A549 (cell line): ENCODE measurements at regions not wholly inside any gene's neighbourhood (a gene's known extent, or its start where the extent isn't known, plus 50 kb on each side); places are given as distances from the start of the nearest gene placed in this dataset.

Experiments
- ATAC-seq, 2 experiments: fragments of 200-7000 bp in 1 of 2; fragments of >200 bp in 1 of 2; cut with Nextera tagmentation in 1 of 2; cut with Tn5 transposase in 1 of 2; 3 replicates each; pipeline versions ENCODE4 v1.8.0 to v1.9.1; 2018 to 2020; ENCODE audit warnings: mild to moderate bottlenecking in 1 of 2, moderate library complexity in 1 of 2
- CTCF ChIA-PET: fragments of 300-600 bp; sonication (Branson Sonifier 250); formaldehyde crosslinking; extraction: SDS; loops from one replicate; lab custom pipeline; 2021; ENCODE audit warnings: antibody characterized with exemption, inconsistent platforms; lab: Yijun Ruan, JAX
- POLR2A ChIA-PET: fragments of 350-600 bp; formaldehyde crosslinking; extraction: SDS; loops from one replicate; lab custom pipeline; 2021; ENCODE audit warnings: antibody characterized with exemption, inconsistent platforms; lab: Yijun Ruan, JAX
- DNase-seq, 2 experiments: peaks; one replicate each; pipeline versions ENCODE4 v3.0.0 to v3.0.0-alpha.2; 2011 to 2016; ENCODE audit warnings: low read depth in 1 of 2, low spot score in 1 of 2
- FAIRE-seq: peaks from 2 replicates; lab custom pipeline; 2011; peaks lifted over from hg19 to GRCh38; lab: Jason Lieb, UNC
- H3K27ac ChIP-seq, 2 experiments: fragments of >200 bp; sonication (Bioruptor Twin); formaldehyde crosslinking; 3 replicates each; pipeline ENCODE4 v1.5.1; 2016 to 2017
- H3K4me1 ChIP-seq: fragments of >200 bp; sonication (Bioruptor Twin); formaldehyde crosslinking; 3 replicates; pipeline ENCODE4 v1.6.1; 2016
- H3K4me2 ChIP-seq: fragments of >200 bp; sonication (Bioruptor Twin); formaldehyde crosslinking; 3 replicates; pipeline ENCODE4 v1.6.1; 2016
- H3K4me3 ChIP-seq: fragments of >200 bp; sonication (Bioruptor Twin); formaldehyde crosslinking; 3 replicates; pipeline ENCODE4 v1.5.1; 2016
- H3K9me3 ChIP-seq: fragments of >200 bp; sonication (Bioruptor Twin); formaldehyde crosslinking; 3 replicates; pipeline ENCODE4 v1.6.1; 2016
- CBX2 ChIP-seq: fragments of 200-600 bp; sonication (generic); IDR thresholded peaks from 2 replicates; pipeline ENCODE4 v1.6.1; 2016; ENCODE audit warnings: low read depth, mild to moderate bottlenecking, borderline replicate concordance
- CEBPB ChIP-seq, 2 experiments: fragments of >200 bp in 1 of 2; sonication (Bioruptor Twin) in 1 of 2; formaldehyde crosslinking in 1 of 2; IDR thresholded peaks; 2 replicates each; pipeline ENCODE4 v1.6.1; 2012 to 2016
- CHD2 ChIP-seq: fragments of 150-350 bp; IDR thresholded peaks from 2 replicates; pipeline ENCODE4 v1.6.1; 2014; ENCODE audit warnings: low read length; ENCODE audit not compliant: partially characterized antibody
- CHD4 ChIP-seq: fragments of 200-600 bp; sonication (generic); IDR thresholded peaks from 2 replicates; pipeline ENCODE4 v1.6.1; 2016; ENCODE audit warnings: antibody characterized with exemption, mild to moderate bottlenecking, borderline replicate concordance
- EHF ChIP-seq: fragments of 250-450 bp; sonication (Bioruptor Pico); IDR thresholded peaks from 2 replicates; pipeline ENCODE4 v1.5.0; 2020; ENCODE audit warnings: mild to moderate bottlenecking
- FOXS1 ChIP-seq: fragments of 250-450 bp; sonication (Bioruptor Pico); IDR thresholded peaks from 2 replicates; pipeline ENCODE4 v1.5.0; 2020; ENCODE audit warnings: mild to moderate bottlenecking, moderate library complexity
- HEYL ChIP-seq: fragments of 250-450 bp; sonication (Bioruptor Pico); IDR thresholded peaks from 2 replicates; pipeline ENCODE4 v1.8.0; 2021; ENCODE audit warnings: mild to moderate bottlenecking, moderate library complexity
- HOXA7 ChIP-seq: fragments of 250-450 bp; sonication (Bioruptor Pico); IDR thresholded peaks from 2 replicates; pipeline ENCODE4 v1.5.0; 2020; ENCODE audit warnings: mild to moderate bottlenecking, moderate library complexity
- HOXB5 ChIP-seq: fragments of 250-450 bp; sonication (Bioruptor Pico); IDR thresholded peaks from 2 replicates; pipeline ENCODE4 v1.5.0; 2020; ENCODE audit warnings: mild to moderate bottlenecking, moderate library complexity
- JUN ChIP-seq, 2 experiments: fragments of >200 bp; sonication (Bioruptor Twin); formaldehyde crosslinking; IDR thresholded peaks; 2 replicates in 1 of 2; 3 replicates in 1 of 2; pipeline ENCODE4 v1.6.1; 2016 to 2017
- KDM1A ChIP-seq: fragments of 200-600 bp; sonication (generic); IDR thresholded peaks from 2 replicates; pipeline ENCODE4 v1.6.1; 2016; ENCODE audit warnings: low read depth, mild to moderate bottlenecking
- MAZ ChIP-seq: fragments of 150-350 bp; IDR thresholded peaks from 2 replicates; pipeline ENCODE4 v1.6.1; 2014; ENCODE audit warnings: antibody characterized with exemption, low read depth, low read length, borderline replicate concordance
- MYC ChIP-seq: IDR thresholded peaks from 2 replicates; pipeline ENCODE4 v1.6.1; 2012; ENCODE audit warnings: mild to moderate bottlenecking, inconsistent platforms, low read length, improper control_type of control experiment, borderline replicate concordance
- NFE2L2 ChIP-seq: fragments of 150-350 bp; conservative IDR thresholded peaks from 2 replicates; pipeline ENCODE4 v1.6.1; 2014; ENCODE audit warnings: low read length
- NPAS2 ChIP-seq: fragments of 250-450 bp; sonication (Bioruptor Pico); IDR thresholded peaks from 2 replicates; pipeline ENCODE4 v1.8.0; 2022; ENCODE audit warnings: mild to moderate bottlenecking, moderate library complexity, borderline replicate concordance
- PHF8 ChIP-seq: fragments of 200-600 bp; sonication (generic); IDR thresholded peaks from 2 replicates; pipeline ENCODE4 v1.6.1; 2016; ENCODE audit warnings: low read depth, mild to moderate bottlenecking, antibody characterized with exemption, moderate library complexity, borderline replicate concordance
- POLR2A ChIP-seq: IDR thresholded peaks from 2 replicates; pipeline ENCODE4 v1.6.1; 2012; ENCODE audit warnings: mild to moderate bottlenecking, low read length
- RARB ChIP-seq: fragments of 250-450 bp; sonication (Bioruptor Pico); IDR thresholded peaks from 2 replicates; pipeline ENCODE4 v1.8.0; 2021; ENCODE audit warnings: mild to moderate bottlenecking, moderate library complexity
- RCOR1 ChIP-seq: fragments of 150-350 bp; IDR thresholded peaks from 2 replicates; pipeline ENCODE4 v1.6.1; 2014; ENCODE audit warnings: antibody characterized with exemption, low read length, low read depth
- RFX5 ChIP-seq: fragments of 450-650 bp; IDR thresholded peaks from 2 replicates; pipeline ENCODE4 v1.7.1; 2014; ENCODE audit warnings: antibody characterized with exemption, mild to moderate bottlenecking, moderate library complexity
- RNF2 ChIP-seq: fragments of 200-600 bp; sonication (generic); IDR thresholded peaks from 2 replicates; pipeline ENCODE4 v1.6.1; 2016; ENCODE audit warnings: low read depth, mild to moderate bottlenecking, antibody characterized with exemption, moderate library complexity, borderline replicate concordance
- TFCP2L1 ChIP-seq: fragments of 250-450 bp; sonication (Bioruptor Pico); IDR thresholded peaks from 2 replicates; pipeline ENCODE4 v1.5.0; 2021; ENCODE audit warnings: mild to moderate bottlenecking
- ZNF302 ChIP-seq: fragments of 250-450 bp; sonication (Bioruptor Pico); IDR thresholded peaks from 2 replicates; pipeline ENCODE4 v1.9.0; 2021; ENCODE audit warnings: inconsistent platforms, mild to moderate bottlenecking, moderate library complexity
- WGBS: methylation state at CpG from one replicate; pipeline ENCODE4 v1.1.6; 2017; ENCODE audit errors: missing lambda C conversion rate; 5-methylcytosine and 5-hydroxymethylcytosine counted together
- TF ChIP-seq, protein P1 (sequence below): IDR thresholded peaks from 2 replicates; pipeline ENCODE4 v1.6.1; 2012
- TF ChIP-seq, protein P2 (sequence below): fragments of 250-450 bp; sonication (Bioruptor Pico); IDR thresholded peaks from 2 replicates; pipeline ENCODE4 v1.5.0; 2020; ENCODE audit warnings: low read depth, mild to moderate bottlenecking, moderate library complexity
- TF ChIP-seq, protein P3 (sequence below): fragments of 250-450 bp; sonication (Bioruptor Pico); IDR thresholded peaks from 2 replicates; pipeline ENCODE4 v1.5.0; 2021; ENCODE audit warnings: mild to moderate bottlenecking, moderate library complexity, borderline replicate concordance
- TF ChIP-seq, protein P4 (sequence below): fragments of >200 bp; sonication (Bioruptor Twin); formaldehyde crosslinking; IDR thresholded peaks from 3 replicates; pipeline ENCODE4 v1.6.1; 2016
- TF ChIP-seq, protein P5 (sequence below): fragments of 150-350 bp; IDR thresholded peaks from 2 replicates; pipeline ENCODE4 v1.6.1; 2014; ENCODE audit warnings: low read depth, mild to moderate bottlenecking, low read length

DNA sequence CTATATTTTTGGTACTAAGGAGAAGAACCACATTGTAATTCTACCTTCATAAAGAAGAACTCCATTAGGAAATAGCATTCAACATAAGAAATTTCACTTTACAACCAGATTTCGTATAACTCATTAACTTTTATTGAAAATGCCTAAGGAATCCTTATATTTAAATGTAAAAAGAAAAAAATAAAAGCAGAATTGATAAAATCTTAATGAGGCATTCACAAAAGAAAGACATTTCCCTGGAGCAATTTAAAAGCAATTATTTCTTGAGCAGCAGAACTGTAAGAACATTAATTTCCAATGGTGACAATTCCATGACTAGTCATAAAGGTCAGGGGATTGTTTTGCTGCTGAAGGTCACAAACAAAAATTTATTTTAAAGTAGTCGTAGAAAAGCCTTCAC, 1192.8 kb upstream of the TMEM132C start:
- WGBS = 33% methylated on average over 2 of the region's 2 CpGs
- no peaks in the 10 kb centered on the region for H3K9me3 ChIP-seq
- CTCF ChIA-PET = no interaction called here
- H3K4me1 ChIP-seq = no peaks in the 10 kb centered on the region
- no peak for ATAC-seq
- no peak for TF ChIP-seq CHD2
- TF ChIP-seq RARB (CRISPR knock-in tag) = no peak
- TF ChIP-seq HOXB5 = no peak
- TF ChIP-seq ZNF302 (CRISPR knock-in tag) = no peak
- TF ChIP-seq HEYL (CRISPR knock-in tag) = no peak
- TF ChIP-seq, protein P1, sequence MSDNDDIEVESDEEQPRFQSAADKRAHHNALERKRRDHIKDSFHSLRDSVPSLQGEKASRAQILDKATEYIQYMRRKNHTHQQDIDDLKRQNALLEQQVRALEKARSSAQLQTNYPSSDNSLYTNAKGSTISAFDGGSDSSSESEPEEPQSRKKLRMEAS = no peak
- no peak for TF ChIP-seq KDM1A
- TF ChIP-seq, protein P2, sequence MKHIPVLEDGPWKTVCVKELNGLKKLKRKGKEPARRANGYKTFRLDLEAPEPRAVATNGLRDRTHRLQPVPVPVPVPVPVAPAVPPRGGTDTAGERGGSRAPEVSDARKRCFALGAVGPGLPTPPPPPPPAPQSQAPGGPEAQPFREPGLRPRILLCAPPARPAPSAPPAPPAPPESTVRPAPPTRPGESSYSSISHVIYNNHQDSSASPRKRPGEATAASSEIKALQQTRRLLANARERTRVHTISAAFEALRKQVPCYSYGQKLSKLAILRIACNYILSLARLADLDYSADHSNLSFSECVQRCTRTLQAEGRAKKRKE (CRISPR knock-in tag) = no peak
- TF ChIP-seq HOXA7 (CRISPR knock-in tag) = no peak
- no peak for TF ChIP-seq MYC
- TF ChIP-seq PHF8 = no peak
- TF ChIP-seq CEBPB (IDR thresholded peaks at IDR 0.05) = no peak
- no peak for TF ChIP-seq RCOR1
- TF ChIP-seq, all 56 proteins: peak for 0
- POLR2A ChIA-PET = no interaction called here
- DNase-seq (no peak), FAIRE-seq (no peak)
- Histone ChIP-seq H3K4me3 (no peak overlapping the region), H3K27ac (no peak overlapping the region), H3K4me2 (no peak overlapping the region)

DNA sequence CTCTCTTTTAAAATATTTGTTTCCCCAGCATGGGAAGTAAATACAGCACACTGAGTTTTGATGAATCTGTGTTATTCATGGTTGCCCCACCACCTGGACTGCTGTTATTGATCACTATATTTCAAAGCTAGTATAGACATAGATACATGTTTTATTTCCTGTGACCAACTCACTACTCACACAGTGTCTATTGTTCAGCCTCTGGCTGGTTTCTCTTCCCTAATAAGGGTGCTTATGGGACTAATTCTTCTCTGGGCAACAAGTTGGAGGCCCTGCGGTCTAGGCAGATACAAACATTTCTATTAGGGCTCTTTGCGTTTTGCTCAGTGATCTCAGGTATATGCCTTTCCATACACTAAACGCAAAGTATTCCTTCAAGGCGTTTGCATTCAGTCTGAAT, 1191.0 kb upstream of the TMEM132C start:
- no peaks in the 10 kb centered on the region for H3K4me1 ChIP-seq
- H3K4me3 ChIP-seq = no peak overlapping the region
- H3K4me2 ChIP-seq = no peak overlapping the region
- WGBS = 79% methylated on average over 4 of the region's 4 CpGs
- ChIA-PET POLR2A (no interaction called here), CTCF (no interaction called here)
- no peak for ATAC-seq
- no peak for FAIRE-seq
- TF ChIP-seq CEBPB (IDR thresholded peaks at IDR 0.05) = no peak
- TF ChIP-seq, protein P3, sequence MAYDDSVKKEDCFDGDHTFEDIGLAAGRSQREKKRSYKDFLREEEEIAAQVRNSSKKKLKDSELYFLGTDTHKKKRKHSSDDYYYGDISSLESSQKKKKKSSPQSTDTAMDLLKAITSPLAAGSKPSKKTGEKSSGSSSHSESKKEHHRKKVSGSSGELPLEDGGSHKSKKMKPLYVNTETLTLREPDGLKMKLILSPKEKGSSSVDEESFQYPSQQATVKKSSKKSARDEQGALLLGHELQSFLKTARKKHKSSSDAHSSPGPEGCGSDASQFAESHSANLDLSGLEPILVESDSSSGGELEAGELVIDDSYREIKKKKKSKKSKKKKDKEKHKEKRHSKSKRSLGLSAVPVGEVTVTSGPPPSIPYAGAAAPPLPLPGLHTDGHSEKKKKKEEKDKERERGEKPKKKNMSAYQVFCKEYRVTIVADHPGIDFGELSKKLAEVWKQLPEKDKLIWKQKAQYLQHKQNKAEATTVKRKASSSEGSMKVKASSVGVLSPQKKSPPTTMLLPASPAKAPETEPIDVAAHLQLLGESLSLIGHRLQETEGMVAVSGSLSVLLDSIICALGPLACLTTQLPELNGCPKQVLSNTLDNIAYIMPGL = no peak
- no peak for TF ChIP-seq CBX2
- TF ChIP-seq EHF (CRISPR knock-in tag) = no peak
- no peak for TF ChIP-seq NFE2L2
- H3K27ac ChIP-seq = no peak overlapping the region
- H3K9me3 ChIP-seq = no peaks in the 10 kb centered on the region
- DNase-seq = no peak

DNA sequence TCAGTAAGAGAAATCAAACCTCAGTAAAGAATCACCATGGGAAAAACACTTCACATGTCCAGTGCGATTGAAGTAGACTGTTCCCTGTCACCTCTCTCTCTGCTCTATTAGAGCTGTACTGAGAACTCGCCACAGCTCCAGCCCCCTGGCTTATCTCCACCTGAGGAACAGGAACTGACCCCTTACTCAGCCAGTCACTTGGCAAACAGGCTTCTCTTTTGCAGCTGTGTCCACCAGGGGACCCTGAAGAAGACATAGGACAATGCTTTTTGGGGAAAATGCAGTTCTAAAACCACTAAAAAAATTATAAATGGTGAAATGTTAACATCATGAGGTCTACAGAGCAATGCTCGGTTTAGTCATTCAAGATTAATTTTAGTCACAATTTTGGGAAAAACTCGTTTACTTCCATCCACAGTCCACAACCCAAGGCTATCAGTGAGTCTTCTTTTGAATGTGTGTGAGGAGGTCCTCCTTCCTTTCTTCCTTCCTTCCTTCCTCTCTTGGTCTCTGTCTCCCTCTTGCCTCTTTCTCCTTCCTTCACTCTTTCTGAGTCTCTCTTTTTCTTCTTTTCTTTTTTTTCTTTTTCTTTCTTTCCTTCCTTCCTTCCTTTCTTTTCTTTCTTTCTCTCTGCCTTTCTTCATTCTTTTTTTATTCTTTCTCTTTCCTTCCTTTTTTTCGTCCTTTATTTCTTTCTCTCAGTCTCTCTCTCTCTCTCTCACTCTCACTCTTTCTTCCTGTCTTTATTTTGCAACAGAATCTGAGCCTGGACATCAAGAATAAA, 1189.5 kb upstream of the TMEM132C start:
- H3K4me1 ChIP-seq = 0 out of 3 replicates have a peak, but pooled peaks cover 1% of the 10 kb centered on the region
- no peak for FAIRE-seq
- ChIA-PET POLR2A (no interaction called here), CTCF (interaction anchor here (0.8 kb wide), 1 partner anchor 9 kb away, joined by 3 read pairs; no protein-coding TSS in a partner anchor)
- ATAC-seq = peak in 1 of 2 experiments; percentile 41; a peak in 1 of 6 replicates
- DNase-seq = no peak
- 26% methylated on average over 5 of the region's 5 CpGs for WGBS
- H3K4me3 ChIP-seq = no peak overlapping the region
- H3K4me2 ChIP-seq = no peak overlapping the region
- no peak overlapping the region for H3K27ac ChIP-seq
- TF ChIP-seq MAZ = no peak
- no peak for TF ChIP-seq CHD4
- TF ChIP-seq FOXS1 (CRISPR knock-in tag) = no peak
- TF ChIP-seq, protein P4, sequence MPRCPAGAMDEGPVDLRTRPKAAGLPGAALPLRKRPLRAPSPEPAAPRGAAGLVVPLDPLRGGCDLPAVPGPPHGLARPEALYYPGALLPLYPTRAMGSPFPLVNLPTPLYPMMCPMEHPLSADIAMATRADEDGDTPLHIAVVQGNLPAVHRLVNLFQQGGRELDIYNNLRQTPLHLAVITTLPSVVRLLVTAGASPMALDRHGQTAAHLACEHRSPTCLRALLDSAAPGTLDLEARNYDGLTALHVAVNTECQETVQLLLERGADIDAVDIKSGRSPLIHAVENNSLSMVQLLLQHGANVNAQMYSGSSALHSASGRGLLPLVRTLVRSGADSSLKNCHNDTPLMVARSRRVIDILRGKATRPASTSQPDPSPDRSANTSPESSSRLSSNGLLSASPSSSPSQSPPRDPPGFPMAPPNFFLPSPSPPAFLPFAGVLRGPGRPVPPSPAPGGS = no peak
- TF ChIP-seq RFX5 = no peak
- TF ChIP-seq, protein P5, sequence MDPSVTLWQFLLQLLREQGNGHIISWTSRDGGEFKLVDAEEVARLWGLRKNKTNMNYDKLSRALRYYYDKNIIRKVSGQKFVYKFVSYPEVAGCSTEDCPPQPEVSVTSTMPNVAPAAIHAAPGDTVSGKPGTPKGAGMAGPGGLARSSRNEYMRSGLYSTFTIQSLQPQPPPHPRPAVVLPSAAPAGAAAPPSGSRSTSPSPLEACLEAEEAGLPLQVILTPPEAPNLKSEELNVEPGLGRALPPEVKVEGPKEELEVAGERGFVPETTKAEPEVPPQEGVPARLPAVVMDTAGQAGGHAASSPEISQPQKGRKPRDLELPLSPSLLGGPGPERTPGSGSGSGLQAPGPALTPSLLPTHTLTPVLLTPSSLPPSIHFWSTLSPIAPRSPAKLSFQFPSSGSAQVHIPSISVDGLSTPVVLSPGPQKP = no peak
- no peak for TF ChIP-seq POLR2A
- no peak for TF ChIP-seq MYC
- TF ChIP-seq RNF2 = no peak
- TF ChIP-seq NPAS2 (CRISPR knock-in tag) = no peak
- TF ChIP-seq JUN (IDR thresholded peaks at IDR 0.05) = no peak
- TF ChIP-seq, protein P1 = no peak
- no peak for TF ChIP-seq TFCP2L1
- TF ChIP-seq, protein P2 (CRISPR knock-in tag) = no peak
- no peaks in the 10 kb centered on the region for H3K9me3 ChIP-seq
